GM18498 (cell line): ENCODE measurements at regions not wholly inside any gene's neighbourhood (a gene's known extent, or its start where the extent isn't known, plus 50 kb on each side); places are given as distances from the start of the nearest gene placed in this dataset.

Experiments used
- ATAC-seq: cut with Tn5 transposase; IDR thresholded peaks from one replicate; pipeline ENCODE4 v1.9.1; 2021; ENCODE audit warnings: mild to moderate bottlenecking, moderate library complexity; ENCODE audit not compliant: unreplicated experiment

DNA sequence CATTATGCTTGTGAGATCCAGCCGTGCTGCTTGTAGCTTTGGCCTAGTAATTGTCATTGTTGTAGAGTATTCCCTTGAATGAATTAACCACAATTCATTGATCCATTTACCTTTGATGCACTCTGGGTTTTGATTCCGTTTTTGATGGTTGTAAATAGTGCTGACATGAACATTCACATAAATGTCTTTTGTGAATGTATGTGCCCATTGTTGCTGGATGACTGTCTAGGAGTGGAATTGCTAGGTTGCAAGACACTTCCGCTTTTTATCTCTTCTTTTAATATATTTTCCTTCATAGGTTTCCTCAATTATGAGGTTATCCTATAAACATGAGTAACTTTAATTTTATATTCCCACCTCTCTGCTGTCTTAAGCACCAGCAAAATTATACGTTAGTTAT is 104.8 kb upstream of the CCDC68 start:
- no peak for ATAC-seq

DNA sequence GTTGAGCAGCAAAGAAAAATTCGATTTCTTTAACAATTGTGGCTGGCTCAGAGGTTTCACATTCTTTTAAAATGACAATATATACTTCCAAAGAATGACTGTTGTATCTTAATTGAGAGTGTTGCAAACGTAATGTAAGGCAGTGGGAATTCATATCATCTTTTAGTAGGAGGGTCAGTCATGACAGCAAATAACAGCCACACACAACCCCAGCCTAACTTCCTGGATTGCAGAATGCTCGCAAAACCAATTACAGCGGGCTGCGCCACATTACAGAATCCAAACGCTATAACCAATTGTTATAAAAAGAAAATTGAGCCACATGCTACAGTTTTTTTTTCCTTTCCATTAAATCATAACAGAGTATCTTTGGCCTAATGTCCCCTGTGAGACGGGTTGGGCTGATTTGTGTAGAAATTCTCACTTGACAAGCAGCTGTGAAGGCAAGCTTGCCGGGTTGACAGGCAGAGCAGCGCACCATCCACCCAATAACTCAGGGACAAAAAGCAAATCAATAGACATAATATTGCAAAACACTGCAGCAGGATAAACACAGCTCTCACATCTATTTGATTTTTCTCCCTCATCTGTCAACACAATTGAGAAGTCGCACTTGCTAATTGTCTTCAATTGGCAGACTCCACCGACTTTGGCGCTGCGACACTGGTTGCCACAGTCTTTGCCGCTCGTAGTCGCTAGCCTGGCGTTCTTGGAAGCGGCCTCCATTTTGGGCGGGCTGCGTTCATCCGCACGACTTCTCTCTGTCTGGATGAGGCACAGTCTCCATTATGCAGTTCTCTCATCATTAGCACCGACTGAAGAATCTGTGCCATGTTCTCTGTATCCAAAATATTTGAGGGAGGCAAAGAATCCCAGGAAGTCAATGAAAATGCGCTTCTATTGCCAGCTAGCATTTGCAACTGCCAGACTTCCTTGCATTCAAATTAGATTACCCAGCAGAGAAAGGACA is 95.0 kb upstream of the CCDC68 start:
- ATAC-seq: no peak

DNA sequence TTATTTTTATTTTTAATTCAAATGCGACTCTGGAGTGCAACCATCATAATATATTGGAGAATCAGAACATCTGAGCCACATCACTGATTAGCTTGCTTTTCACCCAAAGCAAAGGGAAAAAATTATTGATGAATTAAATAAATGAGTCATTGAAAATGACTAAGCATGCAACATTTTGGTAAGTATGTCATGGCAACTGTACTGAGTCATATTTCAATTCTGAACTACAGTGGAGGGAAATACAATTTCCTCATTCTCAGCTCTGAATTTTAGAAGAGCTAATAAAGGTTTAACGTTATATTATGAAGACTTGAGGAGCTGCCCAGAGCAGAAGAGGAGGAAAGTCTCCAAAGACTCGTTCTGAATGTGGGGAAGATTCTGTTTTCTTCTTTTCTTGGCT is 89.6 kb upstream of the CCDC68 start:
- no peak for ATAC-seq

DNA sequence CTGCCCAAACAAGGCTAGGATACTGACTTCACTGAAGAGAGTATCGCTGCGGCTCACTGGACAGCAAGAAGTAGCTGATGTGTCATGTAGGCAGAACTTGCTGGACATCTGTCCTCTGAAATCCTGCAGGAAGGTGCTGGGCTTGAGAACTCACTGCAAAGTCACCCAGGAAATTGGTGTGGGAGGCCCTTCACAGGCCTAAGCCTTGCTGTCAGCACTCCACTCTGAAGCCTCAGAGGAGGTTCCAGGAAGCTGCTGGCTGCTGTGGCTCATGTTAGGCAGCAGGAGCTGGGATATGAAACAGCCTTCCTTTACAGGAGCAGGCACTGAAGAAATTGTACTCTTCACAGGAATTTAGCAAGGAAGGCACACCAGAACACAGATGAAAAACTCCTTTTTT is 88.3 kb upstream of the CCDC68 start:
- no peak for ATAC-seq

DNA sequence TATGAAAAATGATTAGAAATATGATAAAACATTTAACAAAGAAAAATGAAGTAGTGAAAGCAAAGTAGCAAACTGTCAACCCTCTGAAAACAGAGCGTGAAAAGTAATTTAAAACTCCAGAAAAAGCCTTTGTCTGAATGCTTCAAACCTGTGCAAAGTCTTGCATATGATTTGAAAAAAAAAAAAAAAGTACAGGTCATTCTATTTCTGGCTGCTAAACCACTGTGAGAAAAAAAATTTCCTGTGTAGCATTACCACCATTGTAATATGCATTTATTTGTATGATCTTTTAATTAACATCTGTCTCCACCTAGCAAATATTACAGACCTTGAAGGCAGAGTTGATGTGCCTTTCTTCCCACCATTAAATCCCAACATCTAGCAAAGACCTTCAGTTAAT is 82.1 kb upstream of the CCDC68 start:
- ATAC-seq: no peak

DNA sequence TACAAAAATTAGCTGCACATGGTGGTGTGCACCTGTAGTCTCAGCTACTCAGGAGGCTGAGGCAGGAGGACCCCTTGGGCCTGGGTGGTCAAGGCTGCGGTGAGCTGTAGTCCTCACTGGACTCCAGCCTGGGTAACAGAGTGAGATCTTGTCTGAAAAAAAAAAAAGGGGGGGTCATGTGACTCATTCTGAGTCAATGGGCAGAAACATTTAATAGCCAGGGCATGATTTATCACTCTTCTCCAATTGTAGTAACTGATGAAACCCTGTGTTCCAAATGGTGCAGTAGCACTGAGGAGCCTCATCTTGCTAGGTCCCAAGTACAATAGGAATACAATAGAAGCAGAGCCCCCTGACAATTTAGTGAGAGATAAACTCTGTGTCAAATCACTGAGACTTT is 78.9 kb upstream of the CCDC68 start:
- ATAC-seq: no peak

DNA sequence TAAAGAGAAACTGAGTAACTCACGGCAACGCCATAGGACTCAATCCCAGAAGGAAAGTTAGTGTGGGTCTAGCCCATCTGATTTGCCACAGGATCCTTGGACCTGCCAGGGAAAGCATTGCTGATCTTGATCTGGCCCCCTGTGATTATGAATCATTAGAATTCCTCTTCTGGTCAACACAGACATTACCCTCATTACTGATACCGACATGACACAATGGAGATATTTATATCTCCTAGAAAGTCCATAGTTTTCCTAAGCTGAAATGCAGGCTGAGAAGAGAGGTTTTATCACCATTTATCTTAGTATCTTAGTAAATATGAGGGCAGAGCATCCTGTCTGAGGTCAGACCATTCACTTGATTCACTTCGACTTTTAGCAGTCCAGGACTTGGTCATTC is 75.5 kb upstream of the CCDC68 start:
- no peak for ATAC-seq

DNA sequence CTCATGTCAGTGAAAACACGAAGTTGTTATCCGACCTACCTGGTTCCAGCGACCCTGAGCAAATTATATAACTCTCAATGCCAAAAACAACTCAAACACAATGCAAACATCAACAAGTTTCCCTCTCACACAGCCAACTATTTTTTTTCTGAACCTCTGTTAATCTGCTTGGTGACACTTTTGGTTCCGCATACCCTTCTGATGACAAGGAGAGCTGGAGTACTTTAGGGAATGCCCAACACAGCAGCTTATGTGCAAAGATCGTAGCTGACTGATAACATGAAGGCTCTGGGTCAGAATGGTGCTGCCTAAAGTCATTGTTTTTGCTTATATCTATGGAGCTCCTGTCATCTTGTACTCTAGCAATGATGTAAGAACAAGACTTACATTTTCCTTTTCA is 72.7 kb upstream of the CCDC68 start:
- no peak for ATAC-seq

DNA sequence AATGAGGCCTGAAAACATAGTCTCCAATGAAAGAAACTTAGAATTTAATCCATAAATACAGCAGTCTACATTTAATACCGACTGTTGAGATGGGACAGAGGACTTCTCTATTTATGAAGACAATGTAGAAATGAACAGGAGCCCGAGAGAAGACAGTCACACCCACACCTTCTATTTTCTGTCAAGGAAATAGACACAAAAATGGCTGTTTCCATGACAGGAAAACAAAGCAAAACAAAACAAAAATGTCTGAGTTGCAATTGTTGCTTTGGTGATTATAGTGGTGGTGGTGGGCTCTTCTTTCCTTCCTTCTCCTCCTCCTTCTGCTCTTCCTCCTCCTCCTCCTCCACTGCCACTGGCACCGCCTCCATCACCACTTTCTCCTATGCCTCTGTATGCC is 72.3 kb upstream of the CCDC68 start:
- no peak for ATAC-seq

DNA sequence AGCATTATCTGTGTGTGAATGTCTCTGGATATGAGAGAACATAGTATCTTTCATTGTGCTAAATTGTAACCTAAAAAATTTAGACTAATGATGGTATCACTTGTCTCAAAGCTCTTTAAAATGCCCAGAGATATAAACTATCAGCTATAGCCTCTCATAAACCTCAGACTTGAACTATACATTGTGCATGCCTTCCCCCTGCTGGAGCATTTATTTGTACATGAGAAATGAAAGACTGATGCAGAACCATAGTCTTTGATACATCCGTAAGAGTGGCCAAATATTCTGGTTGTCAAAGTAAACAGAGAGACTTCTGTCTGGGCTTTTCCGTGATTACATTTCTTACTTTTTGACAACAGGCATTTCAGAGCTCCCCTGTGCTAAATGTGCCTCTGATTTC is 71.9 kb upstream of the CCDC68 start:
- ATAC-seq: no peak

DNA sequence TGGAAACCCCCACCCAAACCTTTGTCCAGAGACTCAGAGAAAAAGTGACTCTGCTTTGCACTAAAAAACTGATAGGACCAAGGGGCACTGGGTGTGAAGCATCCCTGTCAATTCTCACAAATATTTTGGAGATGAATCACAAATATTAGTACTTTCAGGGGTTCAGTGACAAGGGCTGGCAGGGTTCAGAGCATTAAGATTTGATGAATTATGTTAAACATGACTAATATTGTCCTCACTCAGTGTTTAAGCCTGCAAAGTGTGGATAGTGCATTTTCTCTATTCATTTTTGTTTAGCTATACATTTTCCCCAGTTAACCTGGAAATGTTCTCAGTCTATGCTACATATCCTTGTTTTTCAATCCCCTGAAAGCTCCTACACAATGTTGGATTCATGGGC is 65.3 kb upstream of the CCDC68 start:
- ATAC-seq: no peak

DNA sequence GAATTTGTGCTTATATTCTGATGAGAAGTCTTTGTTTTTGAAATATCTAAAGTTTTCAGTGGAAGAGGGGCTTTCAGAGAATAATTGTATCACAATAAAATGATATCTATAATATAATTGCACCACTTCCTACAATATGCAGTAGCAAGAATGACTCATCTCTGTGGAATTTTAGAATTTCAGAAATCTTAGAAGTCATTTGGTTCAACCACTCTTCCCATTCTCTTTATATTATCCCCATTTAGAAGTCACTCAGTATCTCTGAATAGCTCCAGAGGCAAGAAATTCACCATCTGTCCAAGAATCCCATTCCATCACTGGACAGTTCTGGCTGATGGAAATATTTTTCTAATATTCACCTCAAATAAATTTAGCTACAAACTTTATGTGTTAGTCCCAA is 59.3 kb upstream of the CCDC68 start:
- no peak for ATAC-seq

DNA sequence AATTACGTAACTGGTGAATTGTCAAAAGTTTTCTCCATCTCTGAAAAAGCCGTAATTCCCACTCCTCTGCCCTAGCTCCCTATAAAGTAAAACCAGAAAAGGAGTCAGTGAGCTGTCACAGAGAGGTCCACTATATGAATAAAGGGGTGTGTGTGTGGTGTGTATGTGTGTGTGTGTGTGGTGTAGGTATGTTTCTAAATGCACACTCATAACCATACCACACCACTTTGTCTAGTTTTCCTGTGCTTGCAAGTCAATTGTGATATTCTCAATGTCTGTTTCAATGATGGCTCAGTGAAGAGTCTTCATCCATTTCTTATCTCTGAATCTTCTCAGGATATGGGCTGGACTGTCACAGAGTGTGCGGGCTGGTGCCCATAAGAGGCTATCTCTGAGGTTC is 54.8 kb upstream of the CCDC68 start:
- ATAC-seq: no peak

DNA sequence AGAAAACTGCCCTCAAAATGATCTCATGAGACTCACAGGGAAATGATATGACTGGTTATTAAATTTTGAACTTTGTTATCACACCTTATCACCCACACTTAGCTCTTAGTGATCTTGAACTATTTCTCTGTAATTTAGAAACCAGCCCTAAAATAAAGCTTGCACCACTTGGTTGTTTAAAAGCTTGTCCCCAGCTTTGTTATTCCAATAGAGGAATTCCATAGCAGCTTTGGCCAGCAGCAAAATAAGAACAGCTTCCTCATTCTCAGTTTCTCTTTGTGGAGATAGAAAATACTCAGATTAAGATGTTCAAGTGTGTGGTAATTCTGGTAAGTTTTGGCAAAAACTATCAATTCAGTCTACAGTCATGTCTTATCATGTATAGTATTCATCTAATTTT is 54.4 kb upstream of the CCDC68 start:
- no peak for ATAC-seq

DNA sequence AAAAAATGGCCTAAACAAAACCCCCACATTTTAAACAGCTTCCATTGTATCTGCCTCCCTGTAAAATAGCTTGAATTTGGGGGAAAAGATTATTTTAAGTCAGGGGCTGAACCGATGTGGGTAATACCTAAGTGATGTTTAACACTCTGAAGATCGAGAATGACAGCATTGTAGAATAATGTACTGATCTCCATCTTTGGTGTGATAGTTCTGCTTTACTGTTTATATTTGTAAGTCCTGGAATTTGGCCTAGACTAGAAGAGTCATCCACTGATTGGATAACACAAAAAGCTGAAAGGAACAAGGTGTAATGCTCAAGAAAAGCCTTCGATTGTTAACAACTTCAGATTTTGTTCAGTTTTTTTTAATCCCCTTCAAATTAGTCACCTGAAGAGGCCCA is 53.8 kb upstream of the CCDC68 start:
- ATAC-seq: no peak

DNA sequence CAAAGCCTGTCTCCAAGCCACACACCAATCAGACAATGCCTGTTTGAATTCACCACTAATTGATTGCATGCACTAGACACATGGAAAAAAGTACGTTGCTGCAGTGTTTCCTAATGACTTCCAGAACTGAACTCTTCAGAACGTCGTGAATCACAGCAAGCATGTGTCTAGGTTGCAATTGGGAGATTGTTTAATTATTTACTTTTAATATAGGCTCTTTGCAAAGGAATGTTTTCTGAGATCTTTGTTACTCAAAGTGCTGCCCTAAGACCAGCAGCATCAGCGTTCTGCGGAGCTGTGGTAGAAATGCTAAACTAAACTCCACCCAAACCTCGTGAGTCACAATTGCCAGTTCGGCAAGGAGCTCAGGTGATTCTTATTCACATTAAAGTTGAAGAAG is 52.7 kb upstream of the CCDC68 start:
- no peak for ATAC-seq
